Fibroblast of the aortic adventitia (primary cell): ENCODE measurements at regions not wholly inside any gene's neighbourhood (a gene's known extent, or its start where the extent isn't known, plus 50 kb on each side); places are given as distances from the start of the nearest gene placed in this dataset.

Source experiments
- DNase-seq: peaks from one replicate; pipeline ENCODE4 v3.0.0-alpha.2; 2010; ENCODE audit warnings: low read depth
- H3K4me3 ChIP-seq: 2 replicates; pipeline ENCODE4 v1.5.1; 2011; ENCODE audit warnings: low read depth, mild to moderate bottlenecking, control low read depth, low read length, moderate library complexity
- CTCF ChIP-seq: IDR thresholded peaks from 2 replicates; pipeline ENCODE4 v1.5.1; 2011; ENCODE audit warnings: mild to moderate bottlenecking, low read length, control low read depth, inconsistent platforms; ENCODE audit not compliant: insufficient read depth

GRCh38 chr7:148527717-148528168, 62.8 kb upstream of the C7orf33 start:
- peak; percentile 58 for TF ChIP-seq CTCF
- H3K4me3 ChIP-seq = no peak overlapping the region
- peak; percentile 67 for DNase-seq

GRCh38 chr7:148535217-148535616, 55.3 kb upstream of the C7orf33 start:
- peak; percentile 4 for DNase-seq
- peak overlapping the region; percentile 14 for H3K4me3 ChIP-seq
- no peak for TF ChIP-seq CTCF

- no peak overlapping the region for H3K4me3 ChIP-seq
- no peak for TF ChIP-seq CTCF
- no peak for DNase-seq
Observed at GRCh38 chr7:148537435-148537834, 53.1 kb upstream of the C7orf33 start.

- TF ChIP-seq CTCF = no peak
- peak overlapping the region; percentile 37 for H3K4me3 ChIP-seq
- DNase-seq = peak; percentile 91
Observed at GRCh38 chr7:148540041-148540738, 50.4 kb upstream of the C7orf33 start.
